T-cell (primary cell): ENCODE measurements at regions not wholly inside any gene's neighbourhood (a gene's known extent, or its start where the extent isn't known, plus 50 kb on each side); places are given as distances from the start of the nearest gene placed in this dataset.

Experiments
- ATAC-seq, 4 experiments: fragments of 200-7000 bp in 3 of 4; fragments of 150-1000 bp in 1 of 4; cut with Tn5 transposase; replicated peaks in 1 of 4; 1 replicate in 3 of 4; 2 replicates in 1 of 4; pipeline ENCODE4 v1.10.0; 2021; ENCODE audit warnings: moderate library complexity in 3 of 4, mild to moderate bottlenecking in 2 of 4, moderate number of reproducible peaks in 1 of 4
- CTCF ChIA-PET, 2 donors: fragments of 300-600 bp; sonication (Branson Sonifier 250); formaldehyde crosslinking; loops; one replicate each; lab custom pipeline; 2022; ENCODE audit warnings: antibody characterized with exemption in 2 of 2; lab: Charles Lee
- POLR2A ChIA-PET, 2 donors: fragments of 300-600 bp; sonication (Branson Sonifier 250); formaldehyde crosslinking; loops; one replicate each; lab custom pipeline; 2022; ENCODE audit warnings: antibody characterized with exemption in 2 of 2; lab: Charles Lee
- DNase-seq, 35 experiments: peaks; one replicate each; pipeline versions ENCODE4 v3.0.0 to v3.0.0-alpha.2; 2013 to 2023
- H3K27ac ChIP-seq: one replicate; pipeline ENCODE4 v1.5.1; 2013; ENCODE audit warnings: low read length
- H3K27me3 ChIP-seq, 2 experiments: replicated peaks in 1 of 2; 1 replicate in 1 of 2; 2 replicates in 1 of 2; pipeline versions ENCODE4 v1.6.1 to v1.7.0; 2013; ENCODE audit warnings: low read length in 1 of 2, mixed read lengths in 1 of 2; ENCODE audit not compliant: control insufficient read depth in 2 of 2, insufficient read depth in 2 of 2; ENCODE audit errors: extremely low read depth in 1 of 2
- H3K36me3 ChIP-seq, 2 donors: 1 replicate in 1 of 2; 2 replicates in 1 of 2; pipeline versions ENCODE4 v1.6.1 to v1.7.0; 2013; ENCODE audit warnings: low read length in 1 of 2; ENCODE audit not compliant: control insufficient read depth in 2 of 2, insufficient read depth in 1 of 2; ENCODE audit errors: extremely low read depth in 1 of 2
- H3K4me1 ChIP-seq, 2 experiments: 1 replicate in 1 of 2; 2 replicates in 1 of 2; pipeline versions ENCODE4 v1.6.1 to v1.7.0; 2013; ENCODE audit warnings: low read length in 2 of 2, mixed read lengths in 1 of 2; ENCODE audit not compliant: insufficient read depth in 2 of 2, control insufficient read depth in 1 of 2; ENCODE audit errors: extremely low read depth in 1 of 2
- H3K4me3 ChIP-seq, 2 donors: 1 replicate in 1 of 2; 2 replicates in 1 of 2; pipeline versions ENCODE4 v1.5.1 to v1.7.0; 2013; ENCODE audit warnings: mild to moderate bottlenecking in 2 of 2, low read length in 1 of 2, moderate library complexity in 1 of 2; ENCODE audit not compliant: control insufficient read depth in 1 of 2; ENCODE audit errors: extremely low read depth in 1 of 2
- H3K9me3 ChIP-seq: 2 replicates; pipeline ENCODE4 v1.7.0; 2013
- H3K27ac Mint-ChIP-seq, 2 donors: one replicate each; pipeline ENCODE4 v1.8.0; 2020 to 2021; ENCODE audit warnings: mild to moderate bottlenecking in 2 of 2, mixed read lengths in 2 of 2
- H3K27me3 Mint-ChIP-seq, 2 donors: one replicate each; pipeline ENCODE4 v1.8.0; 2021 to 2022; ENCODE audit warnings: mixed read lengths in 2 of 2
- H3K36me3 Mint-ChIP-seq: one replicate; pipeline ENCODE4 v1.8.0; 2021; ENCODE audit warnings: mixed read lengths
- H3K4me1 Mint-ChIP-seq, 3 donors: one replicate each; pipeline ENCODE4 v1.8.0; 2020 to 2022; ENCODE audit warnings: mixed read lengths in 3 of 3, mild to moderate bottlenecking in 1 of 3
- H3K4me3 Mint-ChIP-seq, 3 donors: one replicate each; pipeline ENCODE4 v1.8.0; 2020 to 2022; ENCODE audit warnings: mild to moderate bottlenecking in 3 of 3, mixed read lengths in 3 of 3, moderate library complexity in 3 of 3
- H3K9me3 Mint-ChIP-seq, 3 donors: one replicate each; pipeline ENCODE4 v1.8.0; 2020 to 2022; ENCODE audit warnings: mixed read lengths in 3 of 3
- WGBS: methylation state at CpG from one replicate; pipeline ENCODE4 v1.1.5; 2013; ENCODE audit warnings: missing lambda C conversion rate; ENCODE audit not compliant: insufficient coverage; 5-methylcytosine and 5-hydroxymethylcytosine counted together

DNA sequence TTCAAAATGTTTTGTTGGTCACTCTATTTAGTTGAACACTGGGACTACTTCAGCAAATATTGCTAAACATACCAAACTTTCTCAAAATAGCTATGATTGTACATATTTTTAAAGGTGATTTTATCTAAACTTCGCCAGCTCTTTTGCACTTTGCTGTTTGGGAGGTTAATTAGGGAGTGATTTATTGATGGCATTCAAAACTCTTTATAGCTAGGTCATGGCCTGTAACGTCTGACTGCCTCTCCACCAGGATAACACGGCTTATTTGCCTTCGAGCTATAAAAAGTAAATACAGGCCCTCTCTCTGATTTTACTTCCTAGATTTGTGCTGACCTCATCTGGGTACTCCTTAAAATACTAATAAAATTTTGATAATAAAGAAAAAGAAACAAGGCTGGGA, 931.9 kb downstream of the DCDC2C start:
- H3K36me3 Mint-ChIP-seq: no peaks in the 10 kb centered on the region
- no peak overlapping the region for H3K4me3 Mint-ChIP-seq
- no peaks in the 10 kb centered on the region for H3K27me3 Mint-ChIP-seq
- POLR2A ChIA-PET: no interaction called here
- no peak overlapping the region for H3K27ac Mint-ChIP-seq
- H3K4me1 Mint-ChIP-seq: no peaks in the 10 kb centered on the region
- no peaks in the 10 kb centered on the region for H3K4me1 ChIP-seq
- H3K9me3 Mint-ChIP-seq: peaks cover 0 to 13% (median 0%) of the 10 kb centered on the region in 3 donors
- H3K27ac ChIP-seq: no peak overlapping the region
- WGBS: no CpG with 5 or more reads among the region's 4 CpGs
- H3K9me3 ChIP-seq: no peaks in the 10 kb centered on the region
- no peak for DNase-seq
- no peaks in the 10 kb centered on the region for H3K27me3 ChIP-seq
- CTCF ChIA-PET: no interaction called here
- ATAC-seq: no peak
- H3K36me3 ChIP-seq: no peaks in the 10 kb centered on the region
- no peak overlapping the region for H3K4me3 ChIP-seq

DNA sequence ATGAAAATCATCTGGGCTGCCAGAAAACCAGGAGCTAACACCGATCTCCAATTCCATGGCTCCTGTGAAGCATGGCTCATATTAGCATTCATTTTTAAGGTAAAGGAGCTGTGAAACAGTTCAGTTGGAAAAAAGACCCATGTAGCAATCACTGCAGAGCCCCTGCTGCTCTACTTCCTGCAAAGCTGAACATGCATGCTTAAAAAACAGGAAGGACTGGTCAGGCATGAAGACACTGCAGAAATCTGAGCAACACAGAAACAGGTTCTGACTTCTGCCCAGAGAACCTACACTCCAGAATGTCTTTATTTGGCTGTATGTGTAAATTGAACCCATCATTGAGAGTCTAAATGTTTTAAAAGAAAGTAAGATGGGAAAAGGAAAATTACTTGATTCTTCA, 950.6 kb downstream of the DCDC2C start:
- Histone ChIP-seq H3K27ac (no peak overlapping the region), H3K9me3 (no peaks in the 10 kb centered on the region), H3K4me3 (no peak overlapping the region), H3K36me3 (no peaks in the 10 kb centered on the region), H3K4me1 (no peaks in the 10 kb centered on the region), H3K27me3 (no peaks in the 10 kb centered on the region)
- WGBS: no CpG with 5 or more reads among the region's 1 CpG
- DNase-seq (no peak), ATAC-seq (no peak)
- H3K9me3 Mint-ChIP-seq: peaks cover 8 to 20% (median 12%) of the 10 kb centered on the region in 3 donors
- no peak overlapping the region for H3K27ac Mint-ChIP-seq
- H3K4me1 Mint-ChIP-seq: no peaks in the 10 kb centered on the region
- POLR2A ChIA-PET: no interaction called here
- H3K36me3 Mint-ChIP-seq: no peaks in the 10 kb centered on the region
- no peaks in the 10 kb centered on the region for H3K27me3 Mint-ChIP-seq
- CTCF ChIA-PET: no interaction called here
- no peak overlapping the region for H3K4me3 Mint-ChIP-seq

DNA sequence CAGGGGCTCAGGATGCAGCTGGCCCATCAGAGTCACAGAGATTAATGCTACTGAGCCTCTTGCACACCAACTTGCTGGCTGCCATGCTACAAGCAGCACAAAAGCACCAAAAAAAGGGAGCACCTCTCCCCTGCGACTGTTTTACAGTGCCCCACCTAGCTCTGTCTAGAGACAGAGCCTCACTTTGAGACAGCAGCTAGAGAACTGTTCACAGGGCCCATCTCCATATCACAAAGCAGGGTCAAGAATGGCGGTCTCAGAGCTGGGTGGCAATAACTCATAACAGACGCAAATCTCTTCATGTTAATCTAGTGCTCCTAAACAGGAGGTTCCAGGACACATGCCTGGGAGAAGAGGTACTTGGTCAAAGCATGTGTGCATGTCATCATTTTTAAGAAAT, 953.0 kb downstream of the DCDC2C start:
- no peak overlapping the region for H3K27ac ChIP-seq
- Mint-ChIP-seq H3K36me3 (no peaks in the 10 kb centered on the region), H3K4me3 (no peak overlapping the region), H3K4me1 (no peaks in the 10 kb centered on the region), H3K27me3 (no peaks in the 10 kb centered on the region), H3K27ac (no peak overlapping the region), H3K9me3 (peaks cover 6 to 12% (median 8%) of the 10 kb centered on the region in 3 donors)
- H3K9me3 ChIP-seq: no peaks in the 10 kb centered on the region
- no peak overlapping the region for H3K4me3 ChIP-seq
- 64% methylated on average over 1 of the region's 3 CpGs for WGBS
- ATAC-seq (no peak), DNase-seq (no peak)
- CTCF ChIA-PET: no interaction called here
- POLR2A ChIA-PET: no interaction called here
- H3K27me3 ChIP-seq: no peaks in the 10 kb centered on the region
- H3K4me1 ChIP-seq: no peaks in the 10 kb centered on the region
- H3K36me3 ChIP-seq: no peaks in the 10 kb centered on the region

DNA sequence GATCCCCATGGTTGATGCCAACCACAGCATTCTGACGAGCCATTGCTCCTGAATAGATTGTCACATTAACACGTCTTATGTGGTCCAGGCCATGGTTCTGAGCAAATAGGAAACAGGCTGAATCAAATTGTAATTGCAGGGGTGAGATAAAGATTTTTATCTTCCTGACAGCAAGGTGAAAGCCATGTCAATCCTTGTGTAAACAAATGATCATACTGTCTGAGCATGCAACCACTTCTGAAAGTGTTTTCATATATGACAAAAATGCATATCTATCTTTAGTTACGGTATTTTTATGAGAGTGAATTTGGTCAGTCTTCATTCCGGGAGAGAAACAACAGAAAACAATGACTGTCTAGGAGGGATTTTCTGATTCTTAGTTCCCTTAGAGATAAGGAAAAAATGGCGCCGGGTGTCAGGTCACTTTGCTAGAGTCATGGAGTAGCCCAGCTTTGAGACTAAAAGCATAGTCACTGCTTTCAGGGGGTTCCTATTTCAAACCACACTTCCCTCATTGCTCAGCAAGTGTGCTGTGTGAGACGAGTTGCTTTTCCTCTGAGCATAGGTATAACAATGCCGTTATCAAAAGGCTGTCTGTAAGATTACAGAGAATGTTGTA, 958.9 kb downstream of the DCDC2C start:
- ATAC-seq: no peak
- Histone ChIP-seq H3K27ac (no peak overlapping the region), H3K36me3 (no peaks in the 10 kb centered on the region), H3K9me3 (no peaks in the 10 kb centered on the region), H3K4me1 (no peaks in the 10 kb centered on the region), H3K4me3 (no peak overlapping the region), H3K27me3 (no peaks in the 10 kb centered on the region)
- no peak for DNase-seq
- Mint-ChIP-seq H3K4me1 (no peaks in the 10 kb centered on the region), H3K4me3 (no peak overlapping the region), H3K9me3 (peaks cover 5 to 11% (median 8%) of the 10 kb centered on the region in 3 donors), H3K27ac (no peak overlapping the region), H3K36me3 (no peaks in the 10 kb centered on the region), H3K27me3 (no peaks in the 10 kb centered on the region)
- POLR2A ChIA-PET: no interaction called here
- CTCF ChIA-PET: no interaction called here
- 65% methylated on average over 5 of the region's 8 CpGs for WGBS

DNA sequence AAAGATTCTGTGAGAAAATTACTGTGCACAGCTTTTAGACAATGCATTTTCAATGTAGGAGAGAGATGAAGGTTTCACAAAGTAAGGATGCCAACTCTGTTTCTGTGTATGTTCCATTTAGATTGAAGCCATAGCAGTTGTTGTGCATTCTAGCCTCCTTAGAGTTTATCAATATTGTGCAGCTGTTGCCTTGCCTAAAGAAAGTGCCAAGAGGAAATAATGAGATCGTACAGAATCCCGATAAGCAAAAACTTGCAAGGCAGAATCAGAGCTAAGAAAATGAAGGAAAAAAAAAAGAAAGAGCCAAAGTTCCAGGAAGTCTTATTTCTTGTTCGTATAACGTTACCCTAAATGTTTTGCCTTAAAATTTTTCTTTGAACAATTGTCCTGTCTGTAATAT, 965.0 kb downstream of the DCDC2C start:
- WGBS: 63% methylated on average over 4 of the region's 4 CpGs
- CTCF ChIA-PET: no interaction called here
- Histone ChIP-seq H3K4me3 (no peak overlapping the region), H3K27ac (no peak overlapping the region), H3K4me1 (no peaks in the 10 kb centered on the region), H3K9me3 (no peaks in the 10 kb centered on the region), H3K36me3 (no peaks in the 10 kb centered on the region), H3K27me3 (no peaks in the 10 kb centered on the region)
- ATAC-seq: no peak
- POLR2A ChIA-PET: no interaction called here
- Mint-ChIP-seq H3K4me3 (no peak overlapping the region), H3K27ac (no peak overlapping the region), H3K27me3 (no peaks in the 10 kb centered on the region), H3K36me3 (no peaks in the 10 kb centered on the region), H3K9me3 (peaks cover 5 to 13% (median 8%) of the 10 kb centered on the region in 3 donors), H3K4me1 (peaks cover 0 to 8% (median 6%) of the 10 kb centered on the region in 3 donors)
- no peak for DNase-seq

DNA sequence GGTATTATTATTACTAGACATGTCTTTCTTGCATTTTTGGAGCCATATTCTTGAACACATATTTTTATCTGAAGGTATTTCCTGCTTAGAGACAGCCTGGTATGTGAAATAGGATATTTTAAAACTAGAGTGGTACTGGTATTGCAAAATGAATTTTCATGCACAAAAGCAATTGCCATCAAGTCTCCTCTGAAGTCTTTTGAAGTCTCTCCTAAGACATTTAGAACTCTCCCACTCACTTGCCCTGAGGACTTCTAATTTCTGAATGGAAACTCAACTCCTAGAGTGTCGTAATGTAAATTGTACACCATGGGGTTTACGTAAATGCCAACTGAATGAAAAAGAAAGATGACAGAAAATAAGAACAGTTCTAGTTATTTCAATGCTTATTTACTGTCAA, 967.0 kb downstream of the DCDC2C start:
- H3K36me3 ChIP-seq: no peaks in the 10 kb centered on the region
- Mint-ChIP-seq H3K4me3 (no peak overlapping the region), H3K36me3 (no peaks in the 10 kb centered on the region), H3K4me1 (peaks cover 0 to 10% (median 8%) of the 10 kb centered on the region in 3 donors), H3K9me3 (peaks cover 3 to 10% (median 5%) of the 10 kb centered on the region in 3 donors), H3K27me3 (no peaks in the 10 kb centered on the region), H3K27ac (no peak overlapping the region)
- CTCF ChIA-PET: no interaction called here
- no peak overlapping the region for H3K27ac ChIP-seq
- peaks cover 0 to 4% of the 10 kb centered on the region in 2 experiments for H3K4me1 ChIP-seq
- WGBS: no CpG with 5 or more reads among the region's 2 CpGs
- no peak overlapping the region for H3K4me3 ChIP-seq
- ATAC-seq: no peak
- POLR2A ChIA-PET: no interaction called here
- H3K9me3 ChIP-seq: no peaks in the 10 kb centered on the region
- H3K27me3 ChIP-seq: no peaks in the 10 kb centered on the region
- no peak for DNase-seq
